SKM-1 treated with dmso at 0.1 percent for 144 hours (cell line): ENCODE measurements at regions not wholly inside any gene's neighbourhood (a gene's known extent, or its start where the extent isn't known, plus 50 kb on each side); places are given as distances from the start of the nearest gene placed in this dataset.

Experiments
- DNase-seq: peaks from one replicate; lab custom pipeline; 2025; ENCODE audit not compliant: unreplicated experiment; lab: John Stamatoyannopoulos, UW

DNA sequence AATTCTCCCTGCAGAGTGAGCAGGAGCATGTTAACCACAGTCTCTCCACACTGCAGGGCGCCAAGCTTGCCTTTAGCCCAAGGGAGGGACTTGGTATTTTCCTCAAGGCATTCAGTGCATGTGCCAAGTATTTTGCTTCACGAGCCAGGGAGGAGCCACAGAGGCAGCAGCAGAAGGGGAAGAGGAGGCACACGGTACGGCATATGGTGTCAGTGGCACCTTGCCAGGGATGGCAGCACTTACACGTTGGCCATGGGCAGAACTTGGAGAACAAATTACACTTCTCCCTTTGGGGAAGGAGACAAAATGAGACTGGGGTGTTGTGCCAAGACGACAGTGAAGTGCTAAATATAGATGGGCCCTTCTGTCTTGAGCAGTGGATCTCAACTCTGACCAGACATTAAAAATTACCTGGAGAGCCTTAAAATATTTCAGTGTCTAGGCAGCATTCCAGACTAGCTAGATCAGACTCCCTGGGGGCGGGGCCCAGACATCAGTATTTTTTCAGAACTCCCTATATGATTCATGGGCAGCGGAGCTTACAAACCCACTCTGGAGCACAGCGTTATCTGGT, 155.8 kb downstream of the DRD1 start:
- no peak for DNase-seq

DNA sequence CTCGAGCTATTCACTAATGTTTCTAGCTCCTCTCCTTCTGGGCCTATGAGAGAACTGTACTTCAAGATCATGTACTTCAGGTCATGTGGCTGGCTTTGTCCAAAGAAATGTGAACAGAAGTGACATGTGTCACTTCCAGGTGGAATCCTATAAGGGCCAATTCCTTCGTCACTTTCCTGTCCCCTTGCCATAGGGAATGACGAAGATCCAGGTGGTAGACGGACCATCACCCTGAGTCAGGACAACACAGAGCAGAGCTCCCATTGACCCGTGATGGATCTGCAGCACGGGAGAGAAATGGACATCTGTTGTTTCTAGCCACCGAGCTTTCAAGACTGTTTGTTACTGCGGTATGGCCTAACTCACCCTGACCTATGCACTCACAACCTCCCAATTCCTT, 157.0 kb downstream of the DRD1 start:
- DNase-seq = no peak

DNA sequence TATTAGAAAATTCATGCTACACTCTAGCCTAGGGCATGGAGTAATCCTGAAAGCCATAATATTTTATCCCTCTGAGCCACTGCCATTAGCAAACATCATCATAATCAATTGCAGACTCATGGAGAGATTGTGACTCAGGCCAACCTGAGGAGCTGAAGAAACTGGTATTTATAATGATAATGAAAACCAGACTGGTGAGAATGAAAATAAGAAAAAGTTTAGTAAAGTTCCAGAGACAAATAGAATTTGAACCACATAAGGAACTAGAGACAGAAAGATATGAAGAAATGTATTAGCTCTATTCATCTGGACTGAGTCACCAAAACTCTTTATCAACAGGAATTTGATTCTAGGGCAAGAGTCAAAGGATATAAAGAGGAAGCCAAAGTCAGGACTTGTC, 158.7 kb downstream of the DRD1 start:
- no peak for DNase-seq

DNA sequence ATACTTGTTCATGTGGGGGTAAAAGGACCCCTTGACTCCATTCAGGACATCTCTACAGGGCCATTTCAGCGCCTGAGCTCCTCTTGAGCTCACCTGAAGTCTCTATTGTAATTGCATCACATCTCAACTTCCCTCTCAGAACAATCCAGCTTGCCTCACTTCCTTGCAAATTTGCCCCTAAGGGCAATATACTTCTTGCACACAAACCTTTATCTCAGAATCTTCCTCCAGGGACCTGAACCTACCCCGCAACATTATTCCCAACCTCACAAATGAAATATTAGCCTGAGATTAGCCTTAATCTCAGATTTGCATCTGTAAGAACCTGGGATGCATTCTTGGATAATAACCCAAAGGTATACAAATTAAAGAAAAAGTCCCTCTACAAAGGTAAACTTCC, 159.2 kb downstream of the DRD1 start:
- DNase-seq = no peak

DNA sequence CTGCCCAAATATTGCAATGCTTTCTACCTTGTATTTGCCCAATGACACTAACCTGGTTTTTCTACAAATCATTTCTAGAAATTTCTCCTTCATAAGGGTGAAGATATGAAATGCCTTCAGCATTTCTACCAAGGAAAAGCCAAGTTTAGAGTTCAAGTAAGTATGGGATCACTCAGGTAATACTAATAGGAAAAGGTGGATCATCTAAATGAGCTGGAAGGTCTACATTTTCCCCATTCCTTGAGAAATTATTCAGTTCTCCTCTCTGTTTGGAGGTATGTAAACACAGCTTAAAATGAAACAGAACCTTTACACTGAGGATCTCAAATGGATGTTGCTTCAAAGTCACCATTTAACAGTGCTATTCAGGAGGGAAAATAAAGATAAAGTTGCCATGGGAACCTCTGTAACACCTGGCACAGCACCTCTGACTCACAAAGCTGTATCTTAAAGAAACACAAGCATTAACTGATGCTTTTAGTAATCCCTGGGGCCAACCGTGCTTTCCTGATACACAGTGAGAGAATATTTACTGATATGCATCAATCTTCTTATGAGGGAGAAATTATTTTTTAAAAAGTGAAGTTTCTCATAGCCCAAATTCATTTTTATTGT, 161.3 kb downstream of the DRD1 start:
- no peak for DNase-seq

DNA sequence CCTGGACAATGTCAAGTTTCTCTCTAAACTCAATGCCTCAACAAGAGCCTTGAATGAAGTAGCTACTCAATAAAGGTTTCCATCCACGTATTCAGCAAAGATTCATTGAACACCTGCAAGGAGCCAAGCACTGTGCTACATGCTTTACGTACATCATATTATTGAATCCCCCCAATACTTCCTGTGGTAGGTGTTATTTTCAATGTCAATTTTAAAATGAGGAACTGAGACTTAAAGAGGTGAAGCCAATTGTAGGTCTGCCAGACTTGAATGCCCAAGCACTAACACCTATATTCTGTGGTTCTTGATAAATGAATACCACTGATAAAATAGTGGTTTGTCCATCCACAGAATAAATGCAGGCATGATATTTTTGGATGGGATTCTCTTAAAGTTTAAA, 162.3 kb downstream of the DRD1 start:
- no peak for DNase-seq

DNA sequence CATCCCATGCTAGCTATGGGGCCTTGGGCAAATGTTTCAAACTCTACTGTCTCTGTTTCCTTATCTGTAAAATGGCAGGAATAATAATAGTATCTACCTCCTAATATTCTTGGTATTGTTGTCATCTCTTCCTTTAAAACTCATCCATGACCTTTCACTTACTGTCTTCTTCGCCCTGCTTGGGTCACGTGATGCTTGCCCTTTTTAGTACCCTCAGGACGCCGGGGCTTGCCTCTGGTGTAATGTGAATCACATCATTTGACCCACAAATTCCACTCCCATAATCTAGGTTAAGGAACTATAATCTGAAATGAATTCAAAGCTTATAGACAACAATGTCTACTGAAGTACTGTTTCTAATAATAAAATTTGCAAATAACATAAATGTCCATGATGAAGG, 162.7 kb downstream of the DRD1 start:
- no peak for DNase-seq

DNA sequence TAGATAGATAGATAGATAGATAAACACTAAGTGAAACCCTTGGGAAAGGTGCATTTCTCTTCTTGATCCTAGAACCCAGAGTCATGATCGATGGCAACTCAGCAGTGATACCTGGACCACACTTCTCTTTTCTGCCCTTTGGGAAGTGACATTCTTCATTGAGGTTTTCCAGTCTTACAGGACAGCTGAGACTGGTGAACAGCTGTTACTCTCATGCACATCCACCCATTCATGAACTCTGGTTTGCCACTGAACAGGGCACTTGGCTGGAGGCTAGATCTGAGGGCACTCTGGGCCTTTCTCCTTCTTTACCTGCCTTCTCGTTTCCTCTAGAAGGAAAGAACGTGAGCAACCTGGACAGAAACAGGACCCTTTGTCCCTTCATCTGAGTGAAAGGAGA, 164.5 kb downstream of the DRD1 start:
- no peak for DNase-seq

DNA sequence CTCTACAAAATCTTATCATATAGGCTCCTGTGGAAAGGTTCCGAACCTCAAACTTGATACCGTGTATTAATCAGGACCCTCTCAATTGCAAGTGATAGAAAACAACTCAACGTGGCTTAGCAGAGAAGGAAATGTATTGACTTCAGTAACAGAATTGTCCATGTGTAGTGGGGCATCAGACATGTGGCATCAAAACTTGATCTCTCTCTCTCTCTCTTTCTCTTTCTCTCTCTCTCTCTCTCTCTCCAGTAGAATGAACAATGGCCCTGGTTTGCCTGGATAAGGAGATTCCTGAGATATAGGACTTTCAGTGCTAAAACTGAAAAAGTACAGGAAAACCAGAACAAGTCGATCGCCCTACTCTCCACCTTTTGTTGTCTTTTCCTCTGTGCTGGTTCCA, 168.2 kb downstream of the DRD1 start:
- no peak for DNase-seq

DNA sequence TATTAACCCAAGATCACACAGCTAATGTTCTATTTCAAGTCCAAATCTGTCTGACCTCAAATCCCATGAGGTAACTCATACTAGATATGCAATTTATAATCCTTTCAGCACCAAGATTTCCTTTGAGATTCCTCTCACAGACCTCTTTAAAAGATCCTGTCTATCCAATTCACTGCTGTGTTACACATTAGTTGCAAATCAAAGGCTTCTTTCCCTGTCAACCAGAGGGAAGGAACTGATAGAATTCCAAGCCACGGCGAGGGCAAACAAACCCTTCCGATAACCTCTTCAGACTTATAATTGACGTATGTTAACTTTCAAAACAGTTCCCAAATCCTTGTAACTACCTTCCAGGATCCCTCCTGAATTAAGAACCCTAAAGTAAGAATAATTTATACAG, 168.9 kb downstream of the DRD1 start:
- no peak for DNase-seq

DNA sequence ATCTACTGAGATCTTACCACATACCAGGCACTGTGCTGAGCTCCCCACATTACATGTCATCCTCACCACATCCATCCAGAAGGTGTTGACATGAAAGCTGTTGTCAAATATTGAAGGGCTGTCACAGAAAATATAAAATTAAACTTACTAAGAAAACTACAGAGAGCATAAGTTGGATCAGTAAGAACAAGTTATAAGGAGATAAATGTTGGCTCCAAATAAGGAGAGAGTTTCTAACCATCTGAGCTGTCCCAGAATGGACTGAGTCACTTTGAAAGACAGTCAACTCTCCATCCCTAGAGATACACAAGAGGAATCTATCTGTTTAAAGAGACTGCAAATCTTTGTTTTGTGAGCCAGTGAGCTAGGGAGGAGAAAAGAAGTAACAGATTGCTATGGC, 169.8 kb downstream of the DRD1 start:
- DNase-seq = no peak

DNA sequence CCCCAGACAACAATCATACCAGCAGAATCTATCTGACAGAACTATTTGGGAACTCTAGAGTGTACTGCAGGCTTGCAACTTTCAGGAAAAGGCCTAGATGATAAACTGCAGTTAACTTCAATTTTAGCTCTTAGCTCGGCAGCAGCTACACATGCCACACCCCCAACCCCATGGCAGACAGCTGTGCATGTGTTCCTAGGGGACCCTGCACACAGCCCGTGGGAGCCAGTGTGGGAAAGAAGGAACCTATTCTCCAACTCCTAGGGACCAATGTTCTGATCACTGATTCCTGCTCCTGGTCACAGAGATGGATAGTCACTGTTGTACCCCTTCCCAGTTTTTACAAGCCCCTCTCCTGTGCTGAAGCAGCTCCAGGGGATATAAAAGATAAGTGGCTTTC, 179.6 kb downstream of the DRD1 start:
- no peak for DNase-seq

DNA sequence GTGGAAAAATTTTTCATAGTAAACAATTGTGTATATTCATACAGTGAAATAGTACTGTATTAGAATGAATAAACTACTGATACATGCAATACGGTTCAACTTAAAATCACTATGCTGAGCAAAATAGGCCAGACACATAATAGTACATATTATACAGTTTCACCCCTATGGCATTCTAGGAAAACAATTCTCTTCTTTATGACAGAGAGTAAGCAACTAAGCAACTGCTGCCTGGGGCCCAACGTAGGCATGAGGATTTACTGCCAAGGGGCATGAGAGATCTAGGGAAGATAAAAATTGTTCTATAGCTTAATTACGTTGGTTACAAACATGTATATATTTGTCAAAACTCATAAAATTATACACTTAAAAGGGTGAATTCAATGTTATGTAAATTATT, 180.2 kb downstream of the DRD1 start:
- DNase-seq = no peak

DNA sequence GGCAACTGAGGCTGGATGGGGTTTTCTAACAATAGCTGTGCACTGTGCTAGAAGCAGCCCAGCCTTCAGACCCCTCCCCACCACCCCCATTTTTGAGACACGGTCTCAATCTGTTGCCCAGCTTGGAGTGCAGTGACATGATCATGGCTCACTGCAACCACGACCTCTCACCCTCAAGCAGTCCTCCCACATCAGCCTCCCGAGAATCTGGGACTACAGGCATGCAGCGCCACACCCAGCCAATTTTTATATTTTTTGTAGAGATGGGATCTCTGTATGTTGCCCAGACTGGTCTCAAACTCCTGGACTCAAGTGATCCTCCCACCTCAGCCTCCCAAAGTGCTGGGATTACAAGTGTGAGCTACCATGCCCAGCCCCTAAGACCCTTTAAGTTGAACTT, 182.5 kb downstream of the DRD1 start:
- no peak for DNase-seq

DNA sequence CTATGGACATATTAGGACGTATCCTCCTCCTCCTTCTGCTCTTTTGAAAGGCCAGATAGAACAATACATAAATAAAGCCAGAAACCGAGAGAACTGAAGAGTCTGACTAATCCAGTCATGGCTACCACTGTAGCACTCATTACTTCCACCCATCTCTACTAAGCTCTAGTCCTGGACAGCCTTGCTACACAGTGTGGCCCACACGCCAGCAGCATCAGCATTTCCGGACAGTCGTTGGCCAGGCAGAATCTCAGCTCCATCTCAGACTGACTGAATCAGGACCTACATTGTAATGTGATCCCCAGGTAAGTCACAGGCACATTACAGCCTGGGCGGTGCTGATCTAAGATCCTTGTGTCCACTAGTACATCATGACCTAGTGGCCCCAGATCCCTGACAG, 182.9 kb downstream of the DRD1 start:
- DNase-seq = no peak

DNA sequence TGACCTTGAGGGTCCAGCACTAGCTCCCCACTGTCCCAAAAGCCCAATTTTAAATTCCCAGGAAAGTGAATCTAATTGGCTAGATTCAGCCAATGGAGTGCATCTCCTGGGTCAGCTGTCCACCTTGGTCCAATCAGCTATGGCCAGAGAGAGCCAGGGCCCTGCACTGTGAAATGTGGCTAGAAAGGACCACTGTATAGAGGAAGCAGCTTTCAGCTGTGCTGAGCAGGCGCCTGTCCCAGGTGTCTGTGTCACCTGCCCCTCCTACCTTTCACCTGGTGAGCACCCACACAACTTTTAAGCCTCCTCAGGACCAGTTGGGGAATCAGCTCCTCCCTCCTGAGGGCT, 186.2 kb downstream of the DRD1 start:
- no peak for DNase-seq

DNA sequence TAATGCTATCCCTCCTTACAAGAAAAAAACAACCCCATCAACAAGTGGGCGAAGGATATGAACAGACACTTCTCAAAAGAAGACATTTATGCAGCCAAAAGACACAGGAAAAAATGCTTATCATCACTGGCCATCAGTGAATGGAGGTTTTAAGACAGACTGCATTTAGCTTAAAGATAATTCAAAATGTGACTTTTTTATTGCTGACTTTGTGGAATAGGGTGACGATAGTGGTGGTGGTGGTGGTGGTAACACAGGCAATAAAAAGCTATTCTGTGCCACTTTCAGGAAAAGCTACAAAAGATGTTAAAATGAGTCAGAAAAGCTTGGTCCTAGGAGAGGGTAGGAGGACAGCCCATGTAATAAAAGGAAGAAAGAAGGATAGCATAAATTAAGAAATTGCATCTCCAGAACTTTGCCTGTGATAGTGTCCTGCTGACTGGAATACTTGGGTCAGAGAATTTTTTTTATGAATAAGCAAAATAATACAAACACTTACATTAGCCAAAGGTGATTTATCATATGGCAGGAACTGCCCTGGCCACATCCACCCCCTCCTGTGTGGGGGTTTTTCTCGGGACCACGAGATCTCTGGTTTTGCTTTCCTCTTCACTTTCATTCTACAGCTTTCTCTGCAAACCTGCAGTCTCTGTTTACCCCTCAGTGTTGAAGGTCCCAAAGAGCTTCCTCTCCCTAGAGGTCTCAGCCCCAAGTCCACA, 186.7 kb downstream of the DRD1 start:
- DNase-seq = no peak

DNA sequence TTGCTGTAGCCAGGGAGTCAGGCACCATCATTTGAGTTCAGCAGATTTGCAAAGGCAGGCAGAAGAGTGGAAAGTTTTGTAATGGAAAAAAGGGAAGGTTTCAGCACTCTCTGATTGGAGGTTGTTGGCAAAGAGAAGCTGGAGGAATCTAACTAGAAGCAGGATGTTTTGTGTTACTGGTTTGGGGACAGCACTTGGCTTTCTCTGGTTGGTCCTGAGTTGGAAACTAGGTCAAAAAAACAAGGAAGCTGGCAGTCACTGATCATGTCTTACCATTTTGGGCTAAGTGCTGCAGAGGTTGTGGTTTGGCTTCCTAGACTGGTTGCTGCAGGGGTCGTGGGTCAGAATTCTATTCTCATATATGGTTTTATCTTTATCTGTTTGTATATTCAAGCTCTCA, 189.8 kb downstream of the DRD1 start:
- DNase-seq = no peak

DNA sequence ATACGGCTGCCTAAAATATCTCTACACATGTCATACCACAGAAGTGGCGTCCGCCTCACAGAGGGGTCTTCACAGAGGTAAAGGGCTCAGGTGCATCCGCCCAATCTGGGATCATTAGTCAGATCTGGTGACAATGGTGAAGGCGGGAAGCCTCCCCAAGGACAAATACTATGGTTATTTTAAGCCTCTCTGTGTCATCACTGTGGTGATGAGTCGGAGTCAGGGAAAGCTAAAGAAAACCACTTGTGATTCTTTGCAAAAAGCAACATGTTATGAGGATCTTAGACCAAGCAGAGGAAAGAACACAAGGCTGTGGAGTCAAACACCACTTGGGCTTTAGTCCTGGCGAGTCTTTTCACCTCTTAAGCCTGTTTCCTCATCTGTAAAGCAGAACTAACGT, 190.4 kb downstream of the DRD1 start:
- DNase-seq = no peak

DNA sequence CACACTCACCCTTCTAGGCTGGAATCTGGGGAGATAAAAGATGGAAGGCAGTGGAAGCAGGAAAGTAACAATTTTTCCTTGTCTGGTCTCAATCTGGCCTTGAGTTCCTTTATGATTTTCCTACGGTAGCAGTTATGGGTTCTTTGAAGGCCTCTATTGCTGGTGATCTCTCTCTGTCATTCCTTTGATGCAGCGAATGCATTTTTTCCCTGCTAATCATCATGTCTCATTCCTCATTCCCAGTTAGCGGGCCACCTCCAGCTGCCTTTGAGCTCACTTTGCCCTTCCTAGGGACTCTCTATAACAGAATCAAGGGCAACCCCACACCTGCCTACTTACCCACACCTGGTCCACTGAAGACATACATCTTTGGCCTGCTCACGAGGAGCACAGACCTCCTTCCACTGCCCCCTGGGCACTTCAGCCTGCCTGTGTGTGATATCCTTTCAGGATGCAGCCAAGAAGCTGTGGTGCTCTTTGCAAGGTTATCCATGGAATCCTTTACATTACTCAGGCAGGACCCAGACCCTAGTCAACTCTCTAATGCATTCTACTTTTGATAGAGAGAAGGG, 191.7 kb downstream of the DRD1 start:
- no peak for DNase-seq

DNA sequence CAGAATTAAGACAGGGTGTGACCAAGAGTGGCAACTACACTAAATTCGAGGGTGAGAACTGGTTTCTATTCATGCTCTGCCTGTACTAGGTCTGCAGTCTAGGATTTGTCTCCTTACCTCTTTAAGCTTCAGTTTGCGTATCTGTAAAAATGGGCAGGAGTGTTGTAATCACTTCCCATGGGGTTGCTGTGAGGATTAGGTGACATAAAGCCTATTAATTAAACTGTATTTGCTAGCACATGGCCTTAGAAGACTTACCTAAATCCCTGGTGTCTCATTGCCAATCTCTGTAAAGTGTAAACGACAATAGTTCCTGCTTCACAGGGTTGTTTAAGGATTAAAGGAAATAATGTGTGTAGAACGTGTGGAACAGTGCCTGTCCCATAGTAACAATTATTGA, 193.6 kb downstream of the DRD1 start:
- no peak for DNase-seq

DNA sequence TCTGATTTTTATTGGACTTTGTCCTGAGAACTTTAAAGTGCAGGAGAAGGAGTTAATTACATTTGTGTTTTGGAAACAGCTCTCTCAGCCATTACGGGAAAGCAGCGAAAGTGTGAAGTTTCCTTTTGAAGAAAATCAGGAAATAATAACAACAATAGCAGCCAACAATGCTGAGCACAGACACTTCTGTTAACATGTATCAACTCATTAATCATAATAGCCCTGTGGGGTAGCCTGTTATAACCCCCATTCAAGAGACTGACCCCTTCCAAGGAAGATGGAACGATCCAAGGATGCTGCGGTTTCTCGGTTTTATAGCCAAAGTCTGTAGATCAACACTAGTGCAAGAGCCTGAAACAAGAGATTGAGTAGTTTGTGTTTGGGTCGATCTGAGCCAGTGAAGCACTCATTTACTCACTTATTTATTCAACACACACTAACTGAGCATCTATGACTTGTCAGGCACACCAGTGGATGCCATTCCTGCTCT, 195.5 kb downstream of the DRD1 start:
- DNase-seq = no peak
